Neural cell (in vitro differentiated cells): ENCODE measurements at regions not wholly inside any gene's neighbourhood (a gene's known extent, or its start where the extent isn't known, plus 50 kb on each side); places are given as distances from the start of the nearest gene placed in this dataset.

Experiments used
- MXI1 ChIP-seq: fragments of 450-650 bp; conservative IDR thresholded peaks from 2 replicates; pipeline ENCODE4 v1.6.1; 2014; ENCODE audit warnings: antibody characterized with exemption, mild to moderate bottlenecking; ENCODE audit not compliant: poor library complexity, severe bottlenecking
- POLR2AphosphoS5 ChIP-seq: IDR thresholded peaks from 2 replicates; pipeline ENCODE4 v1.6.1; 2012
- TF ChIP-seq, protein P1 (sequence below): fragments of 450-650 bp; IDR thresholded peaks from 2 replicates; pipeline ENCODE4 v1.5.1; 2014; ENCODE audit warnings: antibody characterized with exemption, mild to moderate bottlenecking, moderate library complexity; ENCODE audit not compliant: poor library complexity, severe bottlenecking
- TF ChIP-seq, protein P2 (sequence below): IDR thresholded peaks from 2 replicates; pipeline ENCODE4 v1.6.1; 2012; ENCODE audit warnings: borderline replicate concordance

- TF ChIP-seq, protein P1, sequence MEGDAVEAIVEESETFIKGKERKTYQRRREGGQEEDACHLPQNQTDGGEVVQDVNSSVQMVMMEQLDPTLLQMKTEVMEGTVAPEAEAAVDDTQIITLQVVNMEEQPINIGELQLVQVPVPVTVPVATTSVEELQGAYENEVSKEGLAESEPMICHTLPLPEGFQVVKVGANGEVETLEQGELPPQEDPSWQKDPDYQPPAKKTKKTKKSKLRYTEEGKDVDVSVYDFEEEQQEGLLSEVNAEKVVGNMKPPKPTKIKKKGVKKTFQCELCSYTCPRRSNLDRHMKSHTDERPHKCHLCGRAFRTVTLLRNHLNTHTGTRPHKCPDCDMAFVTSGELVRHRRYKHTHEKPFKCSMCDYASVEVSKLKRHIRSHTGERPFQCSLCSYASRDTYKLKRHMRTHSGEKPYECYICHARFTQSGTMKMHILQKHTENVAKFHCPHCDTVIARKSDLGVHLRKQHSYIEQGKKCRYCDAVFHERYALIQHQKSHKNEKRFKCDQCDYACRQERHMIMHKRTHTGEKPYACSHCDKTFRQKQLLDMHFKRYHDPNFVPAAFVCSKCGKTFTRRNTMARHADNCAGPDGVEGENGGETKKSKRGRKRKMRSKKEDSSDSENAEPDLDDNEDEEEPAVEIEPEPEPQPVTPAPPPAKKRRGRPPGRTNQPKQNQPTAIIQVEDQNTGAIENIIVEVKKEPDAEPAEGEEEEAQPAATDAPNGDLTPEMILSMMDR: no peak
- TF ChIP-seq, protein P2, sequence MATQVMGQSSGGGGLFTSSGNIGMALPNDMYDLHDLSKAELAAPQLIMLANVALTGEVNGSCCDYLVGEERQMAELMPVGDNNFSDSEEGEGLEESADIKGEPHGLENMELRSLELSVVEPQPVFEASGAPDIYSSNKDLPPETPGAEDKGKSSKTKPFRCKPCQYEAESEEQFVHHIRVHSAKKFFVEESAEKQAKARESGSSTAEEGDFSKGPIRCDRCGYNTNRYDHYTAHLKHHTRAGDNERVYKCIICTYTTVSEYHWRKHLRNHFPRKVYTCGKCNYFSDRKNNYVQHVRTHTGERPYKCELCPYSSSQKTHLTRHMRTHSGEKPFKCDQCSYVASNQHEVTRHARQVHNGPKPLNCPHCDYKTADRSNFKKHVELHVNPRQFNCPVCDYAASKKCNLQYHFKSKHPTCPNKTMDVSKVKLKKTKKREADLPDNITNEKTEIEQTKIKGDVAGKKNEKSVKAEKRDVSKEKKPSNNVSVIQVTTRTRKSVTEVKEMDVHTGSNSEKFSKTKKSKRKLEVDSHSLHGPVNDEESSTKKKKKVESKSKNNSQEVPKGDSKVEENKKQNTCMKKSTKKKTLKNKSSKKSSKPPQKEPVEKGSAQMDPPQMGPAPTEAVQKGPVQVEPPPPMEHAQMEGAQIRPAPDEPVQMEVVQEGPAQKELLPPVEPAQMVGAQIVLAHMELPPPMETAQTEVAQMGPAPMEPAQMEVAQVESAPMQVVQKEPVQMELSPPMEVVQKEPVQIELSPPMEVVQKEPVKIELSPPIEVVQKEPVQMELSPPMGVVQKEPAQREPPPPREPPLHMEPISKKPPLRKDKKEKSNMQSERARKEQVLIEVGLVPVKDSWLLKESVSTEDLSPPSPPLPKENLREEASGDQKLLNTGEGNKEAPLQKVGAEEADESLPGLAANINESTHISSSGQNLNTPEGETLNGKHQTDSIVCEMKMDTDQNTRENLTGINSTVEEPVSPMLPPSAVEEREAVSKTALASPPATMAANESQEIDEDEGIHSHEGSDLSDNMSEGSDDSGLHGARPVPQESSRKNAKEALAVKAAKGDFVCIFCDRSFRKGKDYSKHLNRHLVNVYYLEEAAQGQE: no peak
- TF ChIP-seq MXI1 (no peak), POLR2AphosphoS5 (no peak)
Observed at GRCh38 chr18:39806525-39806924, 2148.5 kb upstream of the PIK3C3 start.
